ENCODE measurements at regions not wholly inside any gene's neighbourhood (a gene's known extent, or its start where the extent isn't known, plus 50 kb on each side); places are given as distances from the start of the nearest gene placed in this dataset.

DNA sequence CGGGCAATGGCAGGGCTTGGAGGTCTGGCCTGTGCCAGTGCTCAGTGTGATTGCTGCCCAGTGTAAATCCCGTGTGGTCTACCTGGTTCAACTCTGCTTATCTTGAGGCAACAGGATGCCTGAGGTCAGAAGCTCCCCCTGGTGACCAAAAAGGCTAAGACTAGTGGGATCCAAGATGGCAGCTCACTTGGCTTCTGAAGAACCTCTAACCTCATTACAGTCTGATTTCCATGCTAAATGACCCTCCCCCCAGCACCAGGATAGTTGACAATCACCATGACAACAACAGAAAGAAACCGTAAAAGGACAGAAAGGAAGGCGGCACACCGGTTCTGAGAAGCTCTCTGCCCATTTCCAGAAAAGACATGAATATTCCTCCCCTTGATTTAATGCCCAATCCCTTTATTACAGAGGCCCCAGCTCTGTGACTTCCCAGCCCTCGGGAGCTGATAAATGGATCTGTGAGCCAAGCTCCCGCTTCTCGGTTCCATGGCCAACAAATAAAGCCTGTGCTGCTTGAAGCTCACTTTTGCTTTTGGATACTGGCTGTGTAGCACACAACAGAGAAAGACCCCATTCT lies 398.4 kb downstream of the CTTN start:
- no peak for DNase-seq (ENCODE audit: low read depth in 2 of 2)

- no peak for DNase-seq (ENCODE audit: low read depth in 2 of 2)
Measured at GRCh38 chr11:70798296-70798695, 400.0 kb downstream of the CTTN start.

DNA sequence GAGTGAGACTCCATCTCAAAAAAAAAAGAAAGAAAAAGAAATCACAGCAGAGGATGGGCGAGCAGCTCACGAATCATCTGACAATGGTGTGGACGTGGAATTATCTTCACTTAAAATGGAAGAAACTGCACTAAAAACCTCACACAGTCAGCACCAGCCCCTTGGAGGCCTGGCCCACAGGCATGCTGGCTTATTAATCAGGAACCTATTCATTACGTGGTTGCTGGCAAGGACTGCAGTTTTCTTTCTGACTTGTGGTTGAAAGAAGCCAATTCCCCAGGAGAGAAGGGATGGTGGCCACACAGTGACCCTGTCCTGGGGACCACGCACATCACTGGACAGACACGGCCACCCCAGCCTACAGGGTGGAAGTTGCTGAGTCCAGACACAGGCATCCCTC lies 401.1 kb downstream of the CTTN start:
- no peak for DNase-seq (ENCODE audit: low read depth in 2 of 2)

GRCh38 chr11:70802185-70802584 lies 403.9 kb downstream of the CTTN start:
- DNase-seq (ENCODE audit: low read depth in 2 of 2): no peak

DNA sequence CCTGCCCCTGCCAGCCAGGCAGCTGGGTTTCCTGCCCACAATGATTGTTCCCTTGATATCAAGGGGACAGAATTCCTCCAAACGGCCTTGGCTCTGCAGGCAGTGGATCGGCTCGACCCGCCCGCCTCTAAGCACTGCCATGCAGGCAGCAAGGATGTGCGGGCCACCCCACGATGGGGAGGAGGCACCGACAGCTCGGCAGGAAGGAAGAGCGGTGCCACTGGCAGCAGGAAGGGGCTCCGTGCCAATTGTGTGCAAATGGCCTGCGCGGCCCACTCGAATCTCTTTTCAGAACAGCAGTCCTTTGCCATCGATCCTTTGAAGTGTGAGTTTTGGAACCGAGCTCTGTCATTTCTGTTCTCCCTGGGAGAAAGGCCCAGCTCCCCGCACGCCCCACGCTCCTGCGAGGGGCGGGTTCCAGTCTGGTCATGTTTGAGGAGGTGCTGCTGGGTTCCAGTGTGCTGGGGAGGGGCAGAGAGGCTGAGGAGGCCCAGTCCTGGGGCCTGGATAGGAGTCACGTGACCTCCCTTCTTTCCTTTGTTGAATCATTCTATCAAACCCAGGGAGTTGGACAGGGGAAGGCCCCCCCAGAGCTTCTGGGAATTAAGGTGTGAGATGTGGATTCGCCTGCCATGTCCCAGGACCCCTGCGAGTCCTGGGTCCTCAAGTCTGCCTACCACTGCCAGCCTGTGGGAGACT lies 406.0 kb downstream of the CTTN start:
- DNase-seq (ENCODE audit: low read depth in 2 of 2): no peak

DNA sequence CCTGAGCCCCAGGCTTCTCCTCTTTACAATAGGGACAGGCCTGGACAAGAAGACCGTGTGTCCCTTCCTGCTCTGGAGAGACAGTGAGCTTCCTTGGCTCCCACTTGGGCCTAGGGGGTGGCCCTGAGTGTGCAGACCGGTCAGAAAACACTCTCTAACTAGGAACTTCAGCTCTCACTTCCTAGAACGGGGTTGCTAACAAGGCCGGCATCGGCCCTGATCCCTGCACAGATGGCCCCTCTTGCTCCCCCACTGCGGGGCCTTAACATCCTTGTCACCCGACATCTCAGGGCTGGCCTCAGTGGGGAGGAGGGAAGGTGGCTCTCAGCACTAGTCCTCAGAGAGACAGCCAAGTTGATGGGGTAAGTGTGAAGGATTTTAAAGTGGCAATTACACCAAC lies 406.9 kb downstream of the CTTN start:
- no peak for DNase-seq (ENCODE audit: low read depth in 2 of 2)

DNA sequence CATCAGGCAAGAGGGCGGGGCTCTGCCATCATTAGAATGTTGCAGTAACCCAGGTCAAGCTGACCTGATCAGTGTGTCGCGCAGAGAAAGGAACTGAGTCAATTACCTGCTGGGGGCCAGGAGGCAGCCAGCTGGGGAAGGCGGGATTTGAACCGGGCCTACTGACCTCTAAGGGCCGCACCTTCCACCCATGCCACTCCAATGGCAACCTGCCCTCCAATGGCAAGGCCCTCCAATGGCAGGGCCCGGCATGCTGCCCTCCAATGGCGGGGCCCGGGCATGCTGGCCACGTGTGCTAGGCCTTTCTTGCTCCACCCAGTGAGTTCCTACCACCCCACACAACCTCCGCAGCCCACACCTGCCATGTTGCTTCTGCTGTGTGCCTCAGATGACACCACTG lies 407.6 kb downstream of the CTTN start:
- no peak for DNase-seq (ENCODE audit: low read depth in 2 of 2)

DNA sequence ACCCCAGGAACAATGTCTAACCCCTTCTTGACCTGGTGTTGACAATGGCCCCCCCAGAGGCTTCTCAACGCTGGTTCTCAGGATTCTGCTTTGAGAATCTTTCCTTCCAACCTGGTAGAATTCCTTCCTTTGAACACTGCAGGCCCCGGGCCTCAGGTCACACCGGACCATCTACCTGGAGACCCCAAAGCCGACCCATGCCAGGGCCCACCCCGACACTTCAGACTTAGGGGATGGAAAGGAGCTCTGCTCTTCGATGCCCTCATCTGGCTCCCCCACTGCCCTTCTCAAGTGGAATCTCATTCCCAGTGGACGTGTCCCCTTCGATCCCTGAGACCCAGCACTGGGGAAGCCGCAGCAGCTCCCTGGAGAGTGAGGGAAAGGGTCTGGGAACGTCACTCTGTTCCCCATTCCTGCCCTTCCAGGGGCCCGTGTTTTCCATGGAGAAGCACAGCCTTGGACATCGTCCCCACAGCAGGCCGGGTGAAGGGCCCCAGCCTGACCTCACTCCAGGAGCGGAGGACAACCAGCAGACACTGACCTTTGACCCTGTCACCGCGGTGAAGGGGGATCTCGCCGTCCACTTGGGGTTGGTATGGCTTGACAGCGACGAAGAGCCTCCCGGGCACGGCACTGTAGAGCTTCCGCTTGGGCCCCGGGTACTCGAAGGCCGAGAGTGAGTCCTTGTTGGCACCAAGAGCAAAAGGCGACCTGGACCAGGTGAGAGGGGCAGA lies 408.3 kb downstream of the CTTN start:
- no peak for DNase-seq (ENCODE audit: low read depth in 2 of 2)

GRCh38 chr11:70807195-70807543 lies 408.8 kb downstream of the CTTN start:
- no peak for DNase-seq (ENCODE audit: low read depth in 2 of 2)

- no peak for DNase-seq (ENCODE audit: low read depth in 2 of 2)
Measured at GRCh38 chr11:70808686-70809375, 410.5 kb downstream of the CTTN start.

DNA sequence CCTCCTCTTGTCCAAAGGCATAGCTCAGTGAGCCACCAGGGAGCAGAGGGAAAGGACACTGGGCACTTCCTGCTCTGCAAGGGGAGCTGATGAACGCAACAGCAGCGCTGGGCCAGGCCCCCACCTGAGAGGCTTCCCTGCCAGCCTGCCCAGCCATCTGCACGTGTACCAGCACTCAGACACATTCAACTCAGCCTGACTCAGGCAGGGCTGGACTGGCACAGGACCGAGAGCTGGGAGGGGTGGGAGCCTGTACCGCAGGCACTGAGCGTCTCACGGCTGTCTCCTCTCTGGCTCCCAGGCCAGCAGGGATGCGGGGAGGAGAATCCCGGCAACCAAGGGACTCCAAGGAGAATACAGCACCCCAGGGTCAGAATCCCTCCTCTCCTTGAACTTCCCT lies 411.8 kb downstream of the CTTN start:
- no peak for DNase-seq (ENCODE audit: low read depth in 2 of 2)

DNA sequence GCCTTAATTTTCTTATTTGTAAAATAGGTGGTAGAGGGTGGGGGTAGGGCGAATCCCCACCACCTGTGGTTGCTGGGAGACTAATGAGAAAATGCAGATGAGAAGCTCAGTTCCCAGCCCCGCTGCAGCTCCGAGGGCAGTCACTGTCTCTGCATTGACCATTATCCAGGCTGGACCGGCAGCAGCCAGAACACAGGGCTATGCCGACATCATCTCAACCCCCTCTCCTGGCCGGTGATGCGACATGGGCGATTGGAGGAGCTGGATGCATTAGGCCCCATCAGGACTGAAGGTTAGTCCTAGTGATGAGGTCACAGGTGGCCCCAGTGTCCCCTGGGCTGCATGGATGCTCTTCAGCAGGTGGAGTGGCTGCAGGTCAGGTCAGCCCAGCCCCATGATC lies 412.4 kb downstream of the CTTN start:
- DNase-seq (ENCODE audit: low read depth in 2 of 2): no peak

- DNase-seq (ENCODE audit: low read depth in 2 of 2): no peak
Measured at GRCh38 chr11:70811483-70811882, 413.2 kb downstream of the CTTN start.

- no peak for DNase-seq (ENCODE audit: low read depth in 2 of 2)
Measured at GRCh38 chr11:70811915-70812314, 413.6 kb downstream of the CTTN start.

DNA sequence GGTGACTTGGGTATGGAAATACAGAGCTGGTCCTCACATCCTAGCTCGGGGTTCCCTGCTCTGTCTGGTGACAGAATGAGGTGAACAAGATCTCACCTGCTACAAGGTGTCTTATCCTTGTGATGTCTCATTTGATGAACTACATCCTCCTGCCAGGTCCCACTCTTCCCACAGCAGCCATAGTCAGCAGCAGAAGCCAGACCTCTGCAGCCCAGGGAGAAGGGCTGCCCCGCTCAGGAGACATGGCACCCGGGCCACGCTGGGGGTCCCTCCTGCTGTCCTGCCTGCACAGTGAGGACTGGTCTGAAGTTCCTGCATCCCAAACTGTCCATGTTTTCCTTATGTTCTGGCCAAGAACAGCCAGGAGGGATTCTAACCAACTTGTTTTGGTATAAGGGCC lies 414.1 kb downstream of the CTTN start:
- DNase-seq (ENCODE audit: low read depth in 2 of 2): no peak

DNA sequence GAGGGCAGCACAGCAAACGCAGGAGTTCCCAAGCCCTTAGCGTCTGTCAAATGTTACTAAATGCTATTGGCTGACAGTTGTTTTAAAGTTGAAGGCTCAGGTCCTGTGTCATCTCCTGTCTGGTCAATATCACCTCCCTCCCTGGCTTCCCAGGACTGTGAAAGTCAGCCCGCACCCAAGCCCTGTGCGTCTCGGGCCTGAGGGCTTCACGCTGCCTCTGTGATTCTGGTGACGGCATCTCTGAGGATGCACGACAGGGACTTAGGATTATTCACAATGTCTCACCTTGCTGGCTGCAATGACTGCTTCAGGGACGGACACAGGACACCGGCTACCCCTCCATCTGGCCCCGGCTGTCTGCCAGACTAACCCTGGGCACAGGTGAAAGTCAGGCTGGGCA lies 415.3 kb downstream of the CTTN start:
- no peak for DNase-seq (ENCODE audit: low read depth in 2 of 2)

DNA sequence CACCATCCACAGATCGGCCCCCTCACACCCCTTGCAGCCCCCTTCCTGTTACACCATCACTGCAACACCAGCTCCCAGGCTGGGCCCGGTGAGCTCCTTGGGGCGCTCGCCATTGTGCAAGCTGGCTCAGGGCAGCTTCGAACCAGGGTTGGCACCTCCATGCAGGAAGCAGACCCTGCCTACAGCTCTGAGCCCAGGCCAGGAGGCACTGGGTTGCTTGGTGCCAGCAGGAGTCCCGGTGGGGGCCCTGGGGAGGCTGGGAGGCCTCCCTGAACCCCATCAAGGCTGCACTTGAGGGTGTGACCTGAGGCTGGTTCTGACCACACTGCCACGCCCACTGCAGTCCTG lies 417.1 kb downstream of the CTTN start:
- no peak for DNase-seq (ENCODE audit: low read depth in 2 of 2)

- no peak for DNase-seq (ENCODE audit: low read depth in 2 of 2)
Measured at GRCh38 chr11:70816156-70816678, 417.9 kb downstream of the CTTN start.

GRCh38 chr11:70818351-70818750 lies 420.0 kb downstream of the CTTN start:
- DNase-seq (ENCODE audit: low read depth in 2 of 2): no peak

DNA sequence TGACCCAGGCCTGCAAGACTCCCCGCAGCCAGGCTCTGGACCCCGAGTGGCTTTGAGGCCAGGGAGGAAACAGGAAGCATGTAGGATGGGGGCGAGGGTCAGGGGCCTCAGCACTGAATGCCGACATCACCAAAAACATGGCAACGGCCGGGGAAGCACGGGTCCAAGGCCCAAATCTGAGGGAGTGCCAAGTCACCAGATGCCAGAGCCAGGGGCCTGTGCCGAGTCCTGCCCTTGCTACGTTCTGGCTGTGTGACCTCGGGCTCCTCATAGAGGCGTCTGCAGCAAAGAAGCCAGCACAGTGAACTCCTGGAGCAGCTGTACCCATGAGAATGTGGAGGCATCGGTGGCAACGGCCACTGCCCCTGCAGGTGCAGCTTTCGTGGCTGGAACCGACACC lies 420.7 kb downstream of the CTTN start:
- no peak for DNase-seq (ENCODE audit: low read depth in 2 of 2)

- no peak for DNase-seq (ENCODE audit: low read depth in 2 of 2)
Measured at GRCh38 chr11:70820311-70820710, 422.0 kb downstream of the CTTN start.

GRCh38 chr11:70820712-70821111 lies 422.4 kb downstream of the CTTN start:
- no peak for DNase-seq (ENCODE audit: low read depth in 2 of 2)

DNA sequence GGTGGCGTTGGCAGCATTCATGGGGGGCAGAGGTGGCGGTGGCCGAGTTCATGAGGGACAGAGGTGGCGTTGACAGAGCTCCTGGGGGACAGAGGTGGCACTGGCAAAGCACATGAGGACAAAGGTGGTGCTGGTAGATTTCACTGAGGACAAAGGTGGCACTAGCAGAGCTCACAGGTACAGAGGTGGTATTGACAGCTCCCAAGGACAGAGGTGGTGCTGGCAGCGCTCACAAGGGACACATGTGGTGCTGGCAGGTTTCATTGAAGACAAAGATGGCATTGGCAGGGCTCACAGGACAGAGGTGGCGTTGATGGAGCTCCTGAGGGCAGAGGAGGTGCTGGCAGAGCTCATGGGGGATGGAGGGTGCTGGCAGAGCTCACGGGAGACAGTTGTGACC lies 425.4 kb downstream of the CTTN start:
- no peak for DNase-seq (ENCODE audit: low read depth in 2 of 2)
